Liver (tissue), 8 donors: ENCODE measurements at regions not wholly inside any gene's neighbourhood (a gene's known extent, or its start where the extent isn't known, plus 50 kb on each side); places are given as distances from the start of the nearest gene placed in this dataset.

Source experiments
- DNase-seq: peaks from one replicate; pipeline ENCODE4 v3.0.0-alpha.2; 2017; ENCODE audit warnings: low spot score
- H3K27ac ChIP-seq, 2 donors: one replicate each; pipeline ENCODE4 v1.7.0; 2013; ENCODE audit warnings: inconsistent platforms in 2 of 2, low read length in 2 of 2, control low read depth in 1 of 2, low read depth in 1 of 2, mild to moderate bottlenecking in 1 of 2
- H3K27me3 ChIP-seq, 4 donors: one replicate each; pipeline versions ENCODE4 v1.6.1 to v1.7.0; 2013; ENCODE audit warnings: low read length in 3 of 4, inconsistent platforms in 1 of 4, mild to moderate bottlenecking in 1 of 4, moderate library complexity in 1 of 4; ENCODE audit not compliant: control insufficient read depth in 4 of 4, insufficient read depth in 4 of 4
- H3K36me3 ChIP-seq, 4 donors: one replicate each; pipeline versions ENCODE4 v1.6.1 to v1.7.0; 2013; ENCODE audit warnings: low read length in 3 of 4, mild to moderate bottlenecking in 3 of 4, low read depth in 1 of 4, moderate library complexity in 1 of 4; ENCODE audit not compliant: control insufficient read depth in 4 of 4, insufficient read depth in 3 of 4
- H3K4me1 ChIP-seq, 4 donors: one replicate each; pipeline versions ENCODE4 v1.6.1 to v1.7.0; 2013; ENCODE audit warnings: low read length in 3 of 4, mild to moderate bottlenecking in 3 of 4, moderate library complexity in 1 of 4; ENCODE audit not compliant: control insufficient read depth in 4 of 4, insufficient read depth in 4 of 4
- H3K4me3 ChIP-seq, 3 donors: one replicate each; pipeline versions ENCODE4 v1.6.1 to v1.7.0; 2013; ENCODE audit warnings: low read length in 3 of 3, control low read depth in 1 of 3, low read depth in 1 of 3, mild to moderate bottlenecking in 1 of 3
- H3K9ac ChIP-seq, 2 donors: one replicate each; pipeline ENCODE4 v1.7.0; 2013; ENCODE audit warnings: low read length in 2 of 2, mild to moderate bottlenecking in 2 of 2, moderate library complexity in 2 of 2, control low read depth in 1 of 2, low read depth in 1 of 2
- H3K9me3 ChIP-seq, 4 donors: one replicate each; pipeline versions ENCODE4 v1.6.1 to v1.7.0; 2013; ENCODE audit warnings: low read length in 3 of 4; ENCODE audit not compliant: control insufficient read depth in 4 of 4
- CTCF ChIP-seq: fragments of 150-350 bp; IDR thresholded peaks from 2 replicates; pipeline ENCODE4 v1.5.1; 2017; ENCODE audit warnings: improper control_type of control experiment, low read depth, low read length; ENCODE audit not compliant: missing input control
- EGR1 ChIP-seq, 2 donors: IDR thresholded peaks; 2 replicates each; pipeline ENCODE4 v1.6.1; 2016 to 2018; ENCODE audit warnings: antibody characterized with exemption in 2 of 2, low read depth in 2 of 2
- FOXA1 ChIP-seq: IDR thresholded peaks from 2 replicates; pipeline ENCODE4 v1.6.1; 2016; ENCODE audit warnings: antibody characterized with exemption
- FOXA2 ChIP-seq: IDR thresholded peaks from 2 replicates; pipeline ENCODE4 v1.6.1; 2016; ENCODE audit warnings: antibody characterized with exemption
- GABPA ChIP-seq, 2 donors: IDR thresholded peaks in 1 of 2; conservative IDR thresholded peaks in 1 of 2; 2 replicates each; pipeline ENCODE4 v1.6.1; 2016; ENCODE audit warnings: antibody characterized with exemption in 2 of 2, mild to moderate bottlenecking in 1 of 2, moderate library complexity in 1 of 2
- HNF4A ChIP-seq, 2 donors: conservative IDR thresholded peaks; 2 replicates each; pipeline ENCODE4 v1.6.1; 2016; ENCODE audit warnings: antibody characterized with exemption in 2 of 2, mild to moderate bottlenecking in 2 of 2
- HNF4G ChIP-seq: IDR thresholded peaks from 2 replicates; pipeline ENCODE4 v1.6.1; 2016; ENCODE audit warnings: antibody characterized with exemption
- JUND ChIP-seq, 2 donors: IDR thresholded peaks; 2 replicates each; pipeline ENCODE4 v1.6.1; 2016; ENCODE audit warnings: antibody characterized with exemption in 2 of 2
- MAX ChIP-seq: IDR thresholded peaks from 2 replicates; pipeline ENCODE4 v1.6.1; 2016; ENCODE audit warnings: antibody characterized with exemption
- NR2F2 ChIP-seq: IDR thresholded peaks from 2 replicates; pipeline ENCODE4 v1.6.1; 2016; ENCODE audit warnings: antibody characterized with exemption
- RAD21 ChIP-seq, 2 donors: IDR thresholded peaks; 2 replicates each; pipeline ENCODE4 v1.6.1; 2016; ENCODE audit warnings: antibody characterized with exemption in 2 of 2, mild to moderate bottlenecking in 2 of 2
- REST ChIP-seq: IDR thresholded peaks from 2 replicates; pipeline ENCODE4 v1.6.1; 2016; ENCODE audit warnings: antibody characterized with exemption, mild to moderate bottlenecking
- SP1 ChIP-seq: IDR thresholded peaks from 2 replicates; pipeline ENCODE4 v1.6.1; 2018; ENCODE audit warnings: antibody characterized with exemption, mild to moderate bottlenecking
- TAF1 ChIP-seq: conservative IDR thresholded peaks from 2 replicates; pipeline ENCODE4 v1.6.1; 2016; ENCODE audit warnings: antibody characterized with exemption, mild to moderate bottlenecking
- YY1 ChIP-seq: IDR thresholded peaks from 2 replicates; pipeline ENCODE4 v1.6.1; 2016; ENCODE audit warnings: antibody characterized with exemption, mild to moderate bottlenecking
- WGBS: extraction: QIAGEN DNeasy Blood & Tissue Kit; methylation state at CpG from one replicate; pipeline ENCODE4 v1.1.7; 2013; 5-methylcytosine and 5-hydroxymethylcytosine counted together
- TF ChIP-seq, protein P1 (sequence below): IDR thresholded peaks from 2 replicates; pipeline ENCODE4 v1.6.1; 2016; ENCODE audit warnings: antibody characterized with exemption
- TF ChIP-seq, protein P2 (sequence below): IDR thresholded peaks from 2 replicates; pipeline ENCODE4 v1.6.1; 2016; ENCODE audit warnings: antibody characterized with exemption
- donor health status: healthy.
- donor health status: healthy.
- donor health status: healthy.
- donor health status: healthy.
- donor health status: healthy.

DNA sequence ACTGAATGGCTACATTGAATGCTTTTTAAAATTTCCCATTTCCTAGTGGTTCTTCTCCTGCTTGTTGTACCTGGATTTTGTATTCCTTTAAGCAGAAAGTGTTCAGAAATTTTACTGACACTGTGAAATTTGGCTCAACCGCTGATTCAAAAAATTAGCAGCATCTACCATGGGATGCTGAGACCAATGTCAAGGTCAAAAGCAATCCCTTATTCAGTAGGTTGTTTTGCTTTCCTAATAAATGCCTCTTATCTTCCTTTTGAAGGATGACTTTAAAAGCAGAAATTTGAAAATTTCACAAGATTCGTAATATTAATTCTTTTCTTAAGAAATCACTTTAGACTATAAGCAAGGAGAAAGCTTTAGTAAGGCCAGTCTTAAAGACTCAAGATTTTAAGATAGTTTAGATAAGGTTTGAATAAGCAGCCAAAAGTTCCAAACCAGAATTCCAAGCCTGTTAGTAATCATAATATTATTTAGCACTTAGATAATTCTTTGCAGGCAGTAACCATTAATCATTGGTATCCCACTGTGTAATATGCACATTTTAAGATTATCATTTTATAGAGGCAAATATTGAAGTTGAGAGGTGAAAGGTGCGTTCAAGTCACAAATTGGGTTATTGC lies 508.8 kb downstream of the ANKRD50 start:
- WGBS = 78% methylated on average over 3 of the region's 3 CpGs
- Histone ChIP-seq H3K4me1 (no peaks in the 10 kb centered on the region), H3K9me3 (no peaks in the 10 kb centered on the region), H3K36me3 (no peaks in the 10 kb centered on the region), H3K27ac (no peak overlapping the region), H3K27me3 (no peaks in the 10 kb centered on the region), H3K4me3 (no peak overlapping the region), H3K9ac (no peak overlapping the region)
- TF ChIP-seq, protein P1, sequence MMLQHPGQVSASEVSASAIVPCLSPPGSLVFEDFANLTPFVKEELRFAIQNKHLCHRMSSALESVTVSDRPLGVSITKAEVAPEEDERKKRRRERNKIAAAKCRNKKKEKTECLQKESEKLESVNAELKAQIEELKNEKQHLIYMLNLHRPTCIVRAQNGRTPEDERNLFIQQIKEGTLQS = no peak
- TF ChIP-seq NR2F2 = no peak
- no peak for TF ChIP-seq HNF4A (conservative IDR thresholded peaks at IDR 0.05)
- no peak for TF ChIP-seq HNF4G
- no peak for TF ChIP-seq CTCF
- TF ChIP-seq TAF1 = no peak
- TF ChIP-seq FOXA2 = no peak
- TF ChIP-seq YY1 = no peak
- no peak for TF ChIP-seq FOXA1
- TF ChIP-seq REST = no peak
- no peak for TF ChIP-seq RAD21 (IDR thresholded peaks at IDR 0.05)
- no peak for TF ChIP-seq SP1
- TF ChIP-seq GABPA (IDR thresholded peaks at IDR 0.05 in 1 of 2, conservative IDR thresholded peaks at IDR 0.05 in 1 of 2) = no peak
- no peak for DNase-seq

- Histone ChIP-seq H3K36me3 (no peaks in the 10 kb centered on the region), H3K9ac (no peak overlapping the region), H3K4me1 (no peaks in the 10 kb centered on the region), H3K27ac (no peak overlapping the region), H3K9me3 (no peaks in the 10 kb centered on the region), H3K27me3 (no peaks in the 10 kb centered on the region), H3K4me3 (no peak overlapping the region)
- DNase-seq = no peak
- WGBS = 90% methylated on average over 9 of the region's 9 CpGs
- no peak for TF ChIP-seq HNF4A (conservative IDR thresholded peaks at IDR 0.05)
- no peak for TF ChIP-seq GABPA (IDR thresholded peaks at IDR 0.05 in 1 of 2, conservative IDR thresholded peaks at IDR 0.05 in 1 of 2)
- TF ChIP-seq SP1 = no peak
- TF ChIP-seq FOXA2 = no peak
- TF ChIP-seq NR2F2 = no peak
- TF ChIP-seq HNF4G = no peak
- no peak for TF ChIP-seq MAX
- no peak for TF ChIP-seq TAF1
- no peak for TF ChIP-seq EGR1 (IDR thresholded peaks at IDR 0.05; ENCODE audit: low read depth in 2 of 2)
- TF ChIP-seq REST = no peak
- TF ChIP-seq FOXA1 = no peak
- TF ChIP-seq, protein P1 = no peak
- TF ChIP-seq JUND (IDR thresholded peaks at IDR 0.05) = no peak
- TF ChIP-seq, protein P2, sequence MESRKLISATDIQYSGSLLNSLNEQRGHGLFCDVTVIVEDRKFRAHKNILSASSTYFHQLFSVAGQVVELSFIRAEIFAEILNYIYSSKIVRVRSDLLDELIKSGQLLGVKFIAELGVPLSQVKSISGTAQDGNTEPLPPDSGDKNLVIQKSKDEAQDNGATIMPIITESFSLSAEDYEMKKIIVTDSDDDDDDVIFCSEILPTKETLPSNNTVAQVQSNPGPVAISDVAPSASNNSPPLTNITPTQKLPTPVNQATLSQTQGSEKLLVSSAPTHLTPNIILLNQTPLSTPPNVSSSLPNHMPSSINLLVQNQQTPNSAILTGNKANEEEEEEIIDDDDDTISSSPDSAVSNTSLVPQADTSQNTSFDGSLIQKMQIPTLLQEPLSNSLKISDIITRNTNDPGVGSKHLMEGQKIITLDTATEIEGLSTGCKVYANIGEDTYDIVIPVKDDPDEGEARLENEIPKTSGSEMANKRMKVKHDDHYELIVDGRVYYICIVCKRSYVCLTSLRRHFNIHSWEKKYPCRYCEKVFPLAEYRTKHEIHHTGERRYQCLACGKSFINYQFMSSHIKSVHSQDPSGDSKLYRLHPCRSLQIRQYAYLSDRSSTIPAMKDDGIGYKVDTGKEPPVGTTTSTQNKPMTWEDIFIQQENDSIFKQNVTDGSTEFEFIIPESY = no peak
- TF ChIP-seq YY1 = no peak
Measured at GRCh38 chr4:124206779-124207605, 505.5 kb downstream of the ANKRD50 start.
